Mesodermal cell (in vitro differentiated cells): ENCODE measurements at regions not wholly inside any gene's neighbourhood (a gene's known extent, or its start where the extent isn't known, plus 50 kb on each side); places are given as distances from the start of the nearest gene placed in this dataset.

Experiments
- H3K27ac ChIP-seq: 2 replicates; pipeline ENCODE4 v1.7.0; 2013; ENCODE audit warnings: mild to moderate bottlenecking, low read depth, low read length, moderate library complexity; ENCODE audit not compliant: severe bottlenecking
- H3K36me3 ChIP-seq: 2 replicates; pipeline ENCODE4 v1.7.1; 2013; ENCODE audit warnings: mild to moderate bottlenecking, low read length, moderate library complexity; ENCODE audit not compliant: control insufficient read depth, insufficient read depth
- H3K4me1 ChIP-seq: one replicate; pipeline ENCODE4 v1.7.1; 2013; ENCODE audit warnings: mild to moderate bottlenecking, low read length; ENCODE audit not compliant: insufficient read depth, control insufficient read depth, poor library complexity, severe bottlenecking
- H3K4me3 ChIP-seq: 2 replicates; pipeline ENCODE4 v1.7.0; 2013; ENCODE audit warnings: low read length, control low read depth, mild to moderate bottlenecking; ENCODE audit not compliant: insufficient read depth, poor library complexity, severe bottlenecking; ENCODE audit errors: extremely low read depth
- H3K9me3 ChIP-seq: 2 replicates; pipeline ENCODE4 v1.7.1; 2013; ENCODE audit warnings: mild to moderate bottlenecking, low read length, moderate library complexity; ENCODE audit not compliant: control insufficient read depth
- WGBS, 2 experiments: methylation state at CpG; one replicate each; pipeline ENCODE4 v1.1.5; 2013; ENCODE audit warnings: missing lambda C conversion rate in 2 of 2; ENCODE audit not compliant: insufficient coverage in 2 of 2; 5-methylcytosine and 5-hydroxymethylcytosine counted together

GRCh38 chr13:100837631-100838030, 163.0 kb upstream of the TMTC4 start:
- Histone ChIP-seq H3K4me3 (no peak overlapping the region), H3K4me1 (no peaks in the 10 kb centered on the region), H3K27ac (no peak overlapping the region), H3K9me3 (no peaks in the 10 kb centered on the region), H3K36me3 (no peaks in the 10 kb centered on the region)
- no CpG with 5 or more reads among the region's 1 CpG for WGBS, 2 experiments

- WGBS, 2 experiments: 96 to 100% methylated on average over 2 to 3 of the region's 4 CpGs
- H3K27ac ChIP-seq: no peak overlapping the region
- H3K36me3 ChIP-seq: no peaks in the 10 kb centered on the region
Measured at GRCh38 chr13:100836711-100837110, 162.1 kb upstream of the TMTC4 start.

GRCh38 chr13:100835695-100836094, 161.1 kb upstream of the TMTC4 start:
- no peak overlapping the region for H3K27ac ChIP-seq
- no peaks in the 10 kb centered on the region for H3K9me3 ChIP-seq
- H3K4me3 ChIP-seq: no peak overlapping the region
- no CpG with 5 or more reads among the region's 5 CpGs for WGBS, 2 experiments
- no peaks in the 10 kb centered on the region for H3K4me1 ChIP-seq
- no peaks in the 10 kb centered on the region for H3K36me3 ChIP-seq

More at GRCh38 chr13:100836711-100837110, 162.1 kb upstream of the TMTC4 start:
- Histone ChIP-seq H3K4me3 (no peak overlapping the region), H3K4me1 (no peaks in the 10 kb centered on the region), H3K9me3 (no peaks in the 10 kb centered on the region)

- Histone ChIP-seq H3K9me3 (peaks cover 5% of the 10 kb centered on the region), H3K4me3 (no peak overlapping the region), H3K27ac (no peak overlapping the region), H3K4me1 (no peaks in the 10 kb centered on the region), H3K36me3 (no peaks in the 10 kb centered on the region)
- WGBS, 2 experiments: 82 to 84% methylated on average over 5 to 6 of the region's 6 CpGs
Measured at GRCh38 chr13:100833427-100833826, 158.8 kb upstream of the TMTC4 start.

- H3K36me3 ChIP-seq: no peaks in the 10 kb centered on the region
- H3K4me1 ChIP-seq: no peaks in the 10 kb centered on the region
- no peak overlapping the region for H3K4me3 ChIP-seq
- peaks cover 5% of the 10 kb centered on the region for H3K9me3 ChIP-seq
- H3K27ac ChIP-seq: no peak overlapping the region
- 50 to 53% methylated on average over 2 to 3 of the region's 5 CpGs for WGBS, 2 experiments
Measured at GRCh38 chr13:100828226-100828625, 153.6 kb upstream of the TMTC4 start.

- H3K4me3 ChIP-seq: no peak overlapping the region
- H3K4me1 ChIP-seq: no peaks in the 10 kb centered on the region
- no peaks in the 10 kb centered on the region for H3K36me3 ChIP-seq
- H3K27ac ChIP-seq: no peak overlapping the region
- H3K9me3 ChIP-seq: peaks cover 5% of the 10 kb centered on the region
- WGBS, 2 experiments: 81 to 90% methylated on average over 4 to 7 of the region's 8 CpGs
Measured at GRCh38 chr13:100827489-100828176, 153.0 kb upstream of the TMTC4 start.

GRCh38 chr13:100826441-100826840, 151.8 kb upstream of the TMTC4 start:
- Histone ChIP-seq H3K36me3 (no peaks in the 10 kb centered on the region), H3K4me3 (no peak overlapping the region), H3K27ac (no peak overlapping the region), H3K4me1 (no peaks in the 10 kb centered on the region), H3K9me3 (peaks cover 5% of the 10 kb centered on the region)
- WGBS, 2 experiments: 100% methylated on average over 1 of the region's 3 CpGs

- 91 to 96% methylated on average over 3 of the region's 3 CpGs for WGBS, 2 experiments
Measured at GRCh38 chr13:100825557-100825956, 151.0 kb upstream of the TMTC4 start.

GRCh38 chr13:100824366-100824765, 149.8 kb upstream of the TMTC4 start:
- H3K4me3 ChIP-seq: no peak overlapping the region
- 85 to 91% methylated on average over 3 of the region's 3 CpGs for WGBS, 2 experiments

More at GRCh38 chr13:100825557-100825956, 151.0 kb upstream of the TMTC4 start:
- no peaks in the 10 kb centered on the region for H3K36me3 ChIP-seq
- no peaks in the 10 kb centered on the region for H3K4me1 ChIP-seq
- peaks cover 5% of the 10 kb centered on the region for H3K9me3 ChIP-seq
- no peak overlapping the region for H3K4me3 ChIP-seq
- H3K27ac ChIP-seq: no peak overlapping the region

GRCh38 chr13:100823448-100823847, 148.9 kb upstream of the TMTC4 start:
- Histone ChIP-seq H3K27ac (no peak overlapping the region), H3K36me3 (no peaks in the 10 kb centered on the region), H3K9me3 (no peaks in the 10 kb centered on the region), H3K4me3 (no peak overlapping the region), H3K4me1 (no peaks in the 10 kb centered on the region)
- 84 to 100% methylated on average over 1 to 3 of the region's 3 CpGs for WGBS, 2 experiments

More at GRCh38 chr13:100824366-100824765, 149.8 kb upstream of the TMTC4 start:
- Histone ChIP-seq H3K27ac (no peak overlapping the region), H3K4me1 (no peaks in the 10 kb centered on the region), H3K36me3 (no peaks in the 10 kb centered on the region), H3K9me3 (peaks cover 5% of the 10 kb centered on the region)

GRCh38 chr13:100822871-100823443, 148.4 kb upstream of the TMTC4 start:
- no peak overlapping the region for H3K4me3 ChIP-seq
- H3K4me1 ChIP-seq: no peaks in the 10 kb centered on the region
- H3K36me3 ChIP-seq: no peaks in the 10 kb centered on the region
- no peak overlapping the region for H3K27ac ChIP-seq
- 85 to 91% methylated on average over 4 to 6 of the region's 6 CpGs for WGBS, 2 experiments
- H3K9me3 ChIP-seq: peaks cover 1% of the 10 kb centered on the region
